ENCODE measurements at regions not wholly inside any gene's neighbourhood (a gene's known extent, or its start where the extent isn't known, plus 50 kb on each side); places are given as distances from the start of the nearest gene placed in this dataset.

DNA sequence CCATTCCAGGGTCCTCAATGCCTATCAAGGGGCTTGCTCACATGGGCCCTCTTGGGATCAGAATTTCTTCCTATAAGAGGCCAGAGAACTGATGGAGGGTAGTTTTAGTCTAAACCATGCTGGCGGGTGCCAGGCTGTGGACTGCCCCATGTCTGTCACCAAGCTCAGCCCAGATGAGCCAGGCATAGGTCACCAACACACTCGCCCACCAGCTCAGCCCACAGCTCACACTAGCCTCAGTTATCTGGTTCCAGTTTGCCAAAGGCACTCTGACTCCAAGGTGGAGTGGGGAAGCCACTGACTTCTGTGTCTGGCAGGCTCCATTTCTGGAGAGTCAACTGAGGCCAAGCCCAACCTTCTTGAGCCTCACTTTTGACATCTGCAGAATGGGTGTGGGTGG lies 50.7 kb upstream of the INSYN1 start:
- DNase-seq (ENCODE audit: low spot score) = no peak

DNA sequence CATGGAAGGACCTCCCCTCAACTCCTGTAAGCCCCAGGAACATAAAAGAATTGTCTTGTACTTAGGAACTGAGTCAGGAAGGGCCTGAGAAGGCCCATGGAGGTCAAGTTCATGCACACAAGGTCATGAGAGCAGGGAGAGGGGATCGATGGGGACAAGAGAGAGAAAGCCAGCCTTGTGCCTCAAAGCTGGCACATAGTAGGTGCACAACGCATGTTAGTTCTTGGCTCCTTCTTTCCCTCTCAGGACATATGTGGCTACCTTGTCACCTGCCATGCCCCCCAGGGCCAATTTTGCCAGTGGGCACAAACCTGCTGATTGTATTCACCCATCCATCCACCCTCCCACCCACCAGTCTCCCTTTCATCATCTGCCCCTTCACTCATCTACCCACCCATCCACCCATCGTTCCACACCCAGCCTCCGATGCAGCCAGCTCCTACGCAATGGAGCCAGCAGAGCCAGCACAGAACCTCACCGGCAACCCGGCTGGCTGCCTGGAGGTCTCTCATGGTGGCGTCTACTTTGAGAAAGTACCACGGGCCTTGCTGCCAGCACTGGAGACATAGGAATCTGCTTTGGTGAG lies 52.4 kb upstream of the INSYN1 start:
- DNase-seq (ENCODE audit: low spot score) = no peak

DNA sequence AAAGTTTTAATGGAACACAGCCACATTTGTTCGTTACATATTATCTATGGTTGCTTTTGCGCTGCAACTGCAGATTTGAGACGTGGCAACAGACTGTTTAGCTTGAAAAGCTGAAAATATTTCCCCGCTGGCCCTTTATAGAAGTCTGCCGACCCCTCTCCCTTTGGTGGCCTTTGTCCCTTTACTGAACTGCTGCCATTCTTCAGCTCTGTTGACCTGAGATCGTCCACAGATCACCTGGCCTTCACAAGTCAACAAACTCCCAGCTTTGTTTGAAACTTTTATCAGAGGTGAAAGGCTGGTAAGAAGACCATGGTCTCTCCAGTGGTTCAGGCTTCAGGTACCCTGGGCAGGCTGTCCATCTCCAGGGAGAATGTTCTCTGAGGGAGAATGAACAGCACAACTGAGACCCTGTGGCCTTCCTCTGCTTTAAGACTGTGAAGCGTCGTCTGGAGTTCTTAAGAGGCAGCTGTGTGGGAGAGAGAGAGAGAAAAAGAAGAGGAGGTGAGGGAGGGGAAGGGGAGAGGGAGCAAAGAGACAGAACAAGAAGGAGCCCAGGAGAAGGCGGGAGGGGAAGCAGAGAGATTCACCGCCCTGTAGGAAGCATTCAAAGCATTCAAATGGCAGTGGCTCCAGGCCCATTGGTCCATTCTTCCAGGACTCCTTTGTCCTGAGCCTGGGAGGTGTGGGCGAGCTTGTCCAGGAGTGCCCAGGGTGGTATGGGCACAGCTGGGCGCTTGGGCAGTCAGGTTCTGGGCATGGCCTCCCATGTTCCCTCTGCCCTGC lies 53.7 kb upstream of the INSYN1 start:
- no peak for DNase-seq (ENCODE audit: low spot score)

DNA sequence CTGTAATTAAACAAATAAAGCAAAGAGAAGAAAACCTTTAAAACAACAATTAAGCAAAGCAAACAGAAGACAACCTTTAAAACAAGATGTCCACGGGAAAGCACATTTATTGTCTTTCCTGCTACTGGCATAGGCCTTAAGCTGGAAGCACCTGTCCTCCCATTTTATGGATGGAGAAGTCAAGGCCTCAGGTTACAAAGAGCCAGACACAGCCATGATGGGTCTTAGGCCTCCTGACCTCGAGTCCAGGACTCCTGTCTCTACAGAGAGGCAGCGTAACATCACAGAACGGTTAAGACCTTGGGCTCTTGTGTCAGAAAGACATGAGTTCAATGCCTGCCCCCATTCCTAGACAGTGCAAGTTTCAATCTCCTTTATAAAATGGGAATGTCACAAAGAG lies 54.7 kb upstream of the INSYN1 start:
- no peak for DNase-seq (ENCODE audit: low spot score)

DNA sequence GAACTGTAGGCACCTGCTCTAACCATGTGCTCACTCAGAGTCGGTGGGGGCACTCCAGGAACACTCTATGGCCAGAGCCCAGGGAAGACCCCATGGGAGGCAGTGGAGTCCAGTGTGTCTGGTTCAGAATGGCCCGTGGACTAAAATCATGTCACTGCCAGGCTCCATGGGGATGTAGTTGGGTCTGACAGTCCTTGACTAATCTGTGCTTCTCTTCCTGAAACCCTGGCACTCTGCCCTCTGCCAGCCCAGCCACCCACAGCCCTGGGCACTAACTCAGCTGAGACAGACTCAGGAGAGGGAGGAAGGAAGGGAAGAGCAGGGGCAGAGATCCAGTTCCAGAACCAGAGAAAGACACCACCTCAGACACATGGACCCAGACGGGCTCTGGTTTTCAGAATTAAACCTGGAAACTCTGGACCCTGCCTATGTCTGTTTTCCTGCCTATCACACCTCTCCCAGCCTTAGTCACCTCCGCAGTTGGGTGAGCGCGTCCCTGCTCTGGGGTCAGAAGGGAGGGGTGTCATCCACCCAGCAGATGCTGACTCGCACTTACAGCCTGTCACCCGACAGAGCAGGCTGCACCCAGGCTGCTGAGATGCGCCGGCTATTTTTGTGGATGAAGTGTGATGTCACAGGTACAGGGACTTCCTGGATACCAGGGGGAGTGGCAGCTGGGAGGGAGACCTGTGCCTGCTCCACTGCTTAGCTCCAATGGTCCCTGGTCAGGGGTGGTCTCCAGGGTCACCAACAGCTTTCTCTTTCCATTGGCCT lies 56.8 kb upstream of the INSYN1 start:
- DNase-seq (ENCODE audit: low spot score) = no peak

DNA sequence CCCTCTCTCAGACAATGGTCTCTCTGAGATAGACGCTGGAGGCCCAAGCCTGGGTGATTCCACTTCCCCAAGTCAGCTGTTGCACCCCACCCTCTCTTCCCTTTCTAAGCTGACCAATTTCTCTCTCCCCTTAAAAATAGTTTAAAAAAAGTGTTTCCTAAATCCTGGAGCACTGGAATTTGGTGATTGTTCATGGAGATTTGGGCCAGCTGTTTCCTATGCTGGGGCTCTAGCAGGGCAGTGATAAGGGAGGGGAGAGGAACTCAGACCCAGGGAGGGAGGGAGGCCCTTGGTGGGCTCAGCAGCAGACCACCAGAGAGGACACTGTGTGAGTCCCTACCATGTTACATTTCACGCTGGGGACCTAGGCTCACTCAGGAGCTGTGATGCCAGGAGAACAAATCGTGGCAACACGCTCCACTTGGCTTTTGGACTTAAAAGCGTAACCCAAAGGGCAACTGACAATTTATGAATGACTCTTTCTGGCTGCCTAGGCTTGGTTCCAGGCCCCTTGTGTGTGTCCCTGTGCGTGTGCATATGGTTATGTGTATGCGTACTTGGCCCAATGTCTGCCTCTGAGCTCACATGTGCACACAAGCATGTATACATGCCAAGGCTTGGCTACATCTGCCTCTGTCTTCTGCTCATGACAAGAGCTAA lies 59.8 kb upstream of the INSYN1 start:
- DNase-seq (ENCODE audit: low spot score) = no peak

DNA sequence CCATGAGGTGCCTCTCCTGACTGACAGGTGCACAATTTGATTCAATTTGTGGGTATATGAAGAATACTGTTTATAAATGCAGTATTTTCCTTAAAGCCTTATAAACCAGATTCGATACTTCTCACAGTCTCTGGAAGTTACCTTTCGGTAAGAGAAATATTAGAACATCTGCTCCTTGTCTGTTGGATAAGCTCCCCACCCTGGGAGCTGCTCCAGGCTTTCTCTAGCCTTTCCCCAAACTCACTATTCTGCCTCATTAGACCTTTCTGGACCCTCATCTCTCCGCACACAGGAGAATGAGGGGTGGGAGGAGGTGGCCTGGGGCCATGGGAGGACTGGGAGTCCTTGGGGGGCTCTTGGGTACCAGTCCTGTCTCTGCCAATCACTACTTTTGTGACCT lies 59.8 kb upstream of the TBC1D21 start:
- no peak for DNase-seq (ENCODE audit: low spot score)

DNA sequence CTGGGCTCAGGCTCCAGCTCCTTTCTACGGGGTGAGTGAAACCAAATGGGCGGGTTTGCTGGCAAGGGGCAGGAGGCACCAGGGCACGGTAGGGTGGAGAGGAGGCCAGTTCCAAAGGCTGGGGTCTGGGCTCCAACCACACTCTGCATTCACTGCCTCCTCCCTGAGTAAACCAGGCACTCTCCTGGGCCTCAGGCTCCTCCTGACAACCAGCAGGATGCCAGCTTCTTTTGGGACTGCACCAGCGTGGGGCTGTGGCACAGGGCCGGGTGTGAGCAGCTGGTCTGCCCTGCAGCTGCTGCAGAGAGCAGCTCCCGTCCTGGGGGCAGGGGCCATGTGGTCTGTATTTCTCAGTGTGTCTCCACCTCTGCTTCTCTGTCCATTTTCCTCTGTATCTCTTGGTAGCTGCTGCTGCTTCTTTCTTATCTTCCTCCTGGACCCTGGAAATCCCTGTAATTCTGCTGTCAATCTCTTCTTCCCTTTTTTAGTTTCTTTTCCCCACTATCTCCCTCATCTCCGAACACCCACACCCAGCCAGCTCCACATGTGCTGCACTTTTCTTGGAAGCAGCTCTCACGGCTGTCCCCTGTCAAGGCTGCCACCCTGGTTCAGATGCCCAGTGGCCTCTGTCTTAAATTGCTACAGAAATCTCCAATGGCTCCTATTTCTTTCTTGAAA lies 54.9 kb upstream of the TBC1D21 start:
- peak; percentile 32 for DNase-seq (ENCODE audit: low spot score)

DNA sequence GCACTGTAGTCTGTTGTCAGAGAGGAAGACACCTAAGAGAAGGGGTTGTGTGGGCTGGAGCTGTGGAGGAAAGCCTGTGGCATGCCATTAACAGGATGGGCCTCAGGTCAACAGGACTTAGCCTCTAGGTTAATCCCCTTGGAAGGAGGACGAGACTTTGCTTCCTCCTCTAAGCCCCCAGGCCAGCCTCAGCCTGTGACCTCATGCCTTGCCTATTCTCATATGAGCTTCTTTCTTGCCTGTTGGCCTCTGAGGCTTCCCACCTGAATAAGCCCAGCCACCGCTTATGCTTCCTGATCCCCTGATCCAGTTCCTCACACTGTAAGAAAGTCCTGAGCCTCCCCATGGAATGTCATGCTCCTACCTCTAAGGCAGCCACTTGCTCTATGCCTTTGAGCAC lies 52.2 kb upstream of the TBC1D21 start:
- DNase-seq (ENCODE audit: low spot score) = no peak

DNA sequence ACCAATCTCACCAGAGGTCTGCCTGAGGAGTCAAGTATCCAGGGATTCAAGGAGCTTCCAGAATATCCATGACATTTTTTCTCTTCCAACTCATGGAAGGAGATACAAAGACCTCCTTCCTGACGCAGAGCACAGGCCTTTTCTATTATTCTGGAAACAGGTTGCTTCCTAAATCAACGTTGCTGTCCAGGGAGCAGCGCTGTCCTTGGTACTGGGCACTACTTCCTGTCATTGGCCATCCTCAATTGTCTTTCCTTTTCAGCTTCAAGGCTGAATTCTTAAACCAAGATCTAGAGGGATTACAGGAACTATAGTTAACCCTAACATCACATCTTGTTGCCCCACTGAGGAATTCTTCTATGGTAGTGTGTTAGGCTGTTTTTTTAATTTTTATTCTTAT lies 50.4 kb upstream of the TBC1D21 start:
- no peak for DNase-seq (ENCODE audit: low spot score)
